Tibial nerve (tissue), 4 donors: ENCODE measurements at regions not wholly inside any gene's neighbourhood (a gene's known extent, or its start where the extent isn't known, plus 50 kb on each side); places are given as distances from the start of the nearest gene placed in this dataset.

ENCODE experiments used
- DNase-seq, 2 donors: peaks; one replicate each; pipeline ENCODE4 v3.0.0-alpha.2; 2019; ENCODE audit warnings: low spot score in 2 of 2
- H3K27ac ChIP-seq, 4 donors: fragments of 200-600 bp; sonication (generic) in 3 of 4; one replicate each; pipeline ENCODE4 v1.5.1; 2017 to 2019; ENCODE audit warnings: mild to moderate bottlenecking in 1 of 4
- H3K27me3 ChIP-seq, 2 donors: fragments of 200-600 bp; sonication (generic) in 1 of 2; one replicate each; pipeline versions ENCODE4 v1.5.1 to v1.6.0; 2017 to 2019
- H3K36me3 ChIP-seq, 3 donors: fragments of 200-600 bp; sonication (generic); one replicate each; pipeline ENCODE4 v1.5.1; 2018 to 2019
- H3K4me1 ChIP-seq, 4 donors: fragments of 200-600 bp; sonication (generic) in 3 of 4; one replicate each; pipeline ENCODE4 v1.5.1; 2017 to 2019
- H3K4me3 ChIP-seq, 4 donors: fragments of 200-600 bp; sonication (generic) in 3 of 4; one replicate each; pipeline ENCODE4 v1.5.1; 2017 to 2019; ENCODE audit warnings: mild to moderate bottlenecking in 1 of 4, moderate library complexity in 1 of 4
- H3K9me3 ChIP-seq, 4 donors: fragments of 200-600 bp; sonication (generic) in 3 of 4; one replicate each; pipeline ENCODE4 v1.5.1; 2017 to 2019
- CTCF ChIP-seq, 5 experiments: fragments of 200-600 bp in 3 of 5; fragments of 450-650 bp in 2 of 5; sonication (generic) in 3 of 5; IDR thresholded peaks; one replicate each; pipeline ENCODE4 v1.5.1; 2016 to 2019; ENCODE audit warnings: antibody characterized with exemption in 5 of 5, mild to moderate bottlenecking in 3 of 5, moderate library complexity in 2 of 5
- EP300 ChIP-seq, 2 donors: sonication (generic); formaldehyde crosslinking; IDR thresholded peaks; one replicate each; pipeline ENCODE4 v1.6.1; 2017; ENCODE audit warnings: antibody characterized with exemption in 2 of 2, mild to moderate bottlenecking in 1 of 2
- POLR2A ChIP-seq, 2 donors: fragments of 450-650 bp; IDR thresholded peaks; one replicate each; pipeline ENCODE4 v1.6.1; 2017; ENCODE audit warnings: antibody characterized with exemption in 2 of 2, mild to moderate bottlenecking in 2 of 2, moderate library complexity in 2 of 2
- WGBS, 2 donors: methylation state at CpG; one replicate each; pipeline ENCODE4 v1.1.5; 2018; 5-methylcytosine and 5-hydroxymethylcytosine counted together

- no peaks in the 10 kb centered on the region for H3K9me3 ChIP-seq
Measured at GRCh38 chr14:104423701-104424405, 155.7 kb upstream of the C14orf180 start.

GRCh38 chr14:104424406-104425072, 155.0 kb upstream of the C14orf180 start:
- DNase-seq: no peak
- Histone ChIP-seq H3K27me3 (peaks cover 0 to 14% of the 10 kb centered on the region in 2 donors), H3K4me1 (no peaks in the 10 kb centered on the region), H3K9me3 (no peaks in the 10 kb centered on the region), H3K4me3 (no peak overlapping the region), H3K36me3 (no peaks in the 10 kb centered on the region), H3K27ac (no peak overlapping the region)
- TF ChIP-seq CTCF (IDR thresholded peaks at IDR 0.05): no peak
- no peak for TF ChIP-seq EP300 (IDR thresholded peaks at IDR 0.05)
- TF ChIP-seq POLR2A (IDR thresholded peaks at IDR 0.05): no peak
- WGBS, 2 donors: 20 to 33% methylated on average over 21 to 23 of the region's 24 CpGs

More at GRCh38 chr14:104423701-104424405, 155.7 kb upstream of the C14orf180 start:
- peak in 1 of 2 donors; percentile 2 for DNase-seq
- TF ChIP-seq EP300 (IDR thresholded peaks at IDR 0.05): no peak
- no peak for TF ChIP-seq POLR2A (IDR thresholded peaks at IDR 0.05)
- no peak for TF ChIP-seq CTCF (IDR thresholded peaks at IDR 0.05)
- Histone ChIP-seq H3K27ac (no peak overlapping the region), H3K4me1 (no peaks in the 10 kb centered on the region), H3K36me3 (no peaks in the 10 kb centered on the region), H3K27me3 (peaks cover 0 to 12% of the 10 kb centered on the region in 2 donors), H3K4me3 (no peak overlapping the region)
- 86 to 88% methylated on average over 11 to 15 of the region's 17 CpGs for WGBS, 2 donors

- Histone ChIP-seq H3K36me3 (no peaks in the 10 kb centered on the region), H3K9me3 (no peaks in the 10 kb centered on the region), H3K27me3 (peaks cover 0 to 14% of the 10 kb centered on the region in 2 donors), H3K4me3 (no peak overlapping the region), H3K27ac (no peak overlapping the region), H3K4me1 (no peaks in the 10 kb centered on the region)
- no peak for TF ChIP-seq CTCF (IDR thresholded peaks at IDR 0.05)
- no peak for TF ChIP-seq POLR2A (IDR thresholded peaks at IDR 0.05)
- no peak for TF ChIP-seq EP300 (IDR thresholded peaks at IDR 0.05)
- no peak for DNase-seq
- WGBS, 2 donors: 68 to 72% methylated on average over 13 to 16 of the region's 16 CpGs
Measured at GRCh38 chr14:104425171-104425681, 154.3 kb upstream of the C14orf180 start.

GRCh38 chr14:104425763-104426646, 153.6 kb upstream of the C14orf180 start:
- Histone ChIP-seq H3K27ac (no peak overlapping the region), H3K9me3 (no peaks in the 10 kb centered on the region), H3K27me3 (peaks cover 0 to 14% of the 10 kb centered on the region in 2 donors), H3K4me3 (no peak overlapping the region), H3K4me1 (no peaks in the 10 kb centered on the region), H3K36me3 (no peaks in the 10 kb centered on the region)
- WGBS, 2 donors: 86 to 92% methylated on average over 17 of the region's 20 CpGs
- TF ChIP-seq CTCF (IDR thresholded peaks at IDR 0.05) (no peak), POLR2A (IDR thresholded peaks at IDR 0.05) (no peak), EP300 (IDR thresholded peaks at IDR 0.05) (no peak)
- DNase-seq: peak in 1 of 2 donors; percentile 2
